AG04450 (cell line): ENCODE measurements at regions not wholly inside any gene's neighbourhood (a gene's known extent, or its start where the extent isn't known, plus 50 kb on each side); places are given as distances from the start of the nearest gene placed in this dataset.

Experiments used
- CTCF ChIA-PET: fragments of 300-600, 350-600 bp; formaldehyde crosslinking; extraction: SDS; loops from one replicate; lab custom pipeline; 2022; ENCODE audit warnings: antibody characterized with exemption, inconsistent platforms; lab: Charles Lee
- POLR2A ChIA-PET: fragments of 350-600 bp; formaldehyde crosslinking; extraction: SDS; loops from one replicate; lab custom pipeline; 2021; ENCODE audit warnings: antibody characterized with exemption, inconsistent platforms; lab: Yijun Ruan, JAX
- DNase-seq: peaks from one replicate; pipeline ENCODE4 v3.0.0-alpha.2; 2011; ENCODE audit warnings: low read depth, low spot score
- H3K27ac ChIP-seq: one replicate; pipeline ENCODE4 v1.5.1; 2012; ENCODE audit warnings: low read depth, low read length, control low read depth
- H3K27me3 ChIP-seq: one replicate; pipeline ENCODE4 v1.6.0; 2012; ENCODE audit warnings: low read length; ENCODE audit not compliant: control insufficient read depth, insufficient read depth
- H3K4me3 ChIP-seq: 2 replicates; pipeline ENCODE4 v1.5.1; 2011; ENCODE audit warnings: mild to moderate bottlenecking, low read depth, low read length, control low read depth
- H3K9me3 ChIP-seq: 2 replicates; pipeline ENCODE4 v1.5.1; 2012; ENCODE audit warnings: low read length; ENCODE audit not compliant: control insufficient read depth, insufficient read depth
- CTCF ChIP-seq: IDR thresholded peaks from 2 replicates; pipeline ENCODE4 v1.5.1; 2011; ENCODE audit warnings: low read depth, low read length, control low read depth, inconsistent platforms

- ChIA-PET CTCF (no interaction called here), POLR2A (no interaction called here)
- H3K4me3 ChIP-seq = no peak overlapping the region
- no peaks in the 10 kb centered on the region for H3K27me3 ChIP-seq
- no peak for TF ChIP-seq CTCF
- H3K9me3 ChIP-seq = peaks cover 8% of the 10 kb centered on the region
- H3K27ac ChIP-seq = no peak overlapping the region
- no peak for DNase-seq
These were observed 447.0 kb upstream of the EDIL3 start for GRCh38 chr5:84831701-84832100.

- CTCF ChIA-PET = no interaction called here
- H3K27me3 ChIP-seq = no peaks in the 10 kb centered on the region
- peaks cover 8% of the 10 kb centered on the region for H3K9me3 ChIP-seq
- POLR2A ChIA-PET = no interaction called here
- no peak overlapping the region for H3K27ac ChIP-seq
- TF ChIP-seq CTCF = no peak
- no peak for DNase-seq
- H3K4me3 ChIP-seq = no peak overlapping the region
These were observed 445.6 kb upstream of the EDIL3 start for GRCh38 chr5:84830265-84830664.

GRCh38 chr5:84825606-84826005, 440.9 kb upstream of the EDIL3 start:
- peak; percentile 21 for DNase-seq
- Histone ChIP-seq H3K27me3 (no peaks in the 10 kb centered on the region), H3K4me3 (no peak overlapping the region), H3K9me3 (peaks cover 7% of the 10 kb centered on the region), H3K27ac (no peak overlapping the region)
- ChIA-PET CTCF (no interaction called here), POLR2A (no interaction called here)
- no peak for TF ChIP-seq CTCF

GRCh38 chr5:84821924-84822323, 437.2 kb upstream of the EDIL3 start:
- DNase-seq = no peak
- TF ChIP-seq CTCF = no peak
- POLR2A ChIA-PET = no interaction called here
- Histone ChIP-seq H3K4me3 (no peak overlapping the region), H3K27ac (no peak overlapping the region), H3K27me3 (no peaks in the 10 kb centered on the region), H3K9me3 (no peaks in the 10 kb centered on the region)
- CTCF ChIA-PET = no interaction called here

GRCh38 chr5:84817953-84818352, 433.3 kb upstream of the EDIL3 start:
- H3K9me3 ChIP-seq = no peaks in the 10 kb centered on the region
- CTCF ChIA-PET = no interaction called here
- TF ChIP-seq CTCF = no peak
- no peak overlapping the region for H3K4me3 ChIP-seq
- POLR2A ChIA-PET = no interaction called here
- H3K27me3 ChIP-seq = no peaks in the 10 kb centered on the region
- DNase-seq = no peak
- H3K27ac ChIP-seq = no peak overlapping the region
